SJSA1 (cell line): ENCODE measurements at regions not wholly inside any gene's neighbourhood (a gene's known extent, or its start where the extent isn't known, plus 50 kb on each side); places are given as distances from the start of the nearest gene placed in this dataset.
A peak's percentile ranks its signal among the peaks of the same experiment; 100 is the strongest.
"Not testable (repeated sequence)": the region's sequence is repeated elsewhere in the genome, so short reads cannot be mapped to it uniquely, and the experiment has no call there.

Experiments used
- DNase-seq, 2 experiments: peaks; one replicate each; pipeline ENCODE4 v3.0.0-alpha.2; 2015 to 2020; ENCODE audit warnings: low spot score in 2 of 2, low read depth in 1 of 2
- H3K27ac ChIP-seq: fragments of 250-450 bp; sonication (Bioruptor Pico); 2 replicates; pipeline ENCODE4 v1.5.1; 2020; ENCODE audit warnings: mild to moderate bottlenecking, moderate library complexity
- H3K27me3 ChIP-seq: fragments of 250-450 bp; sonication (Bioruptor Pico); replicated peaks from 2 replicates; pipeline ENCODE4 v1.5.1; 2020; ENCODE audit warnings: mild to moderate bottlenecking, moderate library complexity
- H3K36me3 ChIP-seq: fragments of 250-450 bp; sonication (Bioruptor Pico); 2 replicates; pipeline ENCODE4 v1.5.1; 2020; ENCODE audit warnings: mild to moderate bottlenecking
- H3K4me1 ChIP-seq: fragments of 250-450 bp; sonication (Bioruptor Pico); replicated peaks from 2 replicates; pipeline ENCODE4 v1.6.1; 2021; ENCODE audit warnings: mild to moderate bottlenecking
- H3K4me3 ChIP-seq: fragments of 250-450 bp; sonication (Bioruptor Pico); 2 replicates; pipeline ENCODE4 v1.5.1; 2020; ENCODE audit warnings: mild to moderate bottlenecking
- H3K9me3 ChIP-seq: fragments of 250-450 bp; sonication (Bioruptor Pico); replicated peaks from 2 replicates; pipeline ENCODE4 v1.5.1; 2020; ENCODE audit warnings: mild to moderate bottlenecking

DNA sequence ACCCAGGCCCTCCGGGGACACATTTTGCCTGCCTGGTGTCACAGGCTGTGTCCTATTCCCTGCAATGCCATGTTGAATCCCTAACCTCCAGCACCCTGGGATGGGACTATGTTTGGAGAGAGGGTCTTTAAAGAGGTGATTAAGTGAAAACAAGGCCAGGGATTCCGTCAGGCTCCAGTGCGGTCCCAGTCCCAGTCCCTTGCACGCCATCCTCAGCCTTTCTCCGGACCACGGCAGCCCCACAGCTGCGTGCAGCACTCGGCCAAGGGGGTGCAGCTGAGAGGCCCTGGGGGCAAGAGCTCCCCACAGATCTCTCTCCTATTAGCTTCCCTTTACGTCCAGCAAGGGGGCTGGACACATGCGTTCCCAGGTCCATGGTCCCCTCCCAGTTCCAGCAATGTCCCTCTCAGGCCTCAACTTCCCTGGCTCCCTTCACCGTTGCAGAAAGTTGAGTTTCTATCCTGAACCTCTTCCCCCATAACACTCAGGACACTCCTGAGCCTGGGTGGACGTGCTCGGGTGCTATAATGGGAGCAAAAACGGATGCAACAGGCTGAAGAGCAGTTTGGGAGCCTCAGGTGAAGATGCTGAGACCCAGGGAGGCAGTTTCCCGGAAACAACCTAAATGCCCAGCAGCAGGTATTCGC lies 1422.7 kb downstream of the BRD1 start:
- no peaks in the 10 kb centered on the region; the same call in 1 of the 2 replicates for H3K27me3 ChIP-seq
- H3K36me3 ChIP-seq: no peaks in the 10 kb centered on the region
- DNase-seq: peak in 1 of 2 experiments; percentile 28
- 0 out of 2 replicates have a peak, but pooled peaks cover 2% of the 10 kb centered on the region for H3K9me3 ChIP-seq
- H3K27ac ChIP-seq: no peak overlapping the region
- H3K4me3 ChIP-seq: no peak overlapping the region
- no peaks in the 10 kb centered on the region for H3K4me1 ChIP-seq

DNA sequence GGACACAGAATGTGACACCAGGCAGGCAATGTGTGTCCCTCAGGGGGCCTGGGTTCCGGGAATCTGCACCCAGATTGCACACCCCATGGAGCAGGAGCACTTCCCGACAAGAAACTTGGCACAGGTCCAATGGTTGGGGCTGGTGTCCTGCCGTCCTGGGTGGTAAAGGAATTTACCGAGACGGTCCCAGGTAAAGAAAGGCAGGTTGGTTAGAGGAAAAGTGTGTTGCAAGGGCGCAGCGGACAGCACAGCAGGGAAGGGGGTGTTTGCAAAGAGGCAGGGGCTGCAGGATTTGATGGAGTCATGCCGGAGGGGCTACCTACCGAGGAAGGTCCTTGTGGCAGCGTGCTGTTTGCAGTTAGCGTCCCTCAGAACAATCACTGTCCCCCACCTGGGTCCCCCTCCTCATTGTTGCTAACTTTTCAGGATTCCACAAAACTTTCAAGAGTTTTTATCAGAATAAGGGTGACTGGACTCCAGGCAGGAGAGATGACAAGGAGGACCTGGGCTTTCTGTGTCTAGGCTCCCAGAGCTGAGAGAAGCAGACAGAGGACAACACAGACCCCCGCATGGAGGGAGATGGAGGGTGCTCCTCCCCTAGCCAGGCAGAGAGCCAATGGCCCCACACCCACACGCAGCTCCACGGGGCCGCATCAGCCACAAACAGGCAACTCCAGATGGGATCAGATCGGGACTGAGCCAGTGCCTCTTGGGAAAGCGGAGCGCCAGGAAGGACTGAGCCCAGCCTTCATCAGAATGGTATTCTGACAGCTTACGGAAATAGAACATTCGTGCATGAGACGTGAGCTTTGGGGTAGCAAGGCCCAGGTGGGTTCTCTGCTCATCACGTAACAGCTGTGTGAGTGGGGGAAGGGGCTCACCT lies 1423.9 kb downstream of the BRD1 start:
- Histone ChIP-seq H3K4me1 (no peaks in the 10 kb centered on the region), H3K27me3 (no peaks in the 10 kb centered on the region; the same call in 1 of the 2 replicates), H3K4me3 (no peak overlapping the region), H3K9me3 (0 out of 2 replicates have a peak, but pooled peaks cover 2% of the 10 kb centered on the region), H3K27ac (no peak overlapping the region), H3K36me3 (no peaks in the 10 kb centered on the region)
- peak in 1 of 2 experiments; percentile 33 for DNase-seq

GRCh38 chr22:48402591-48403031 lies 1425.1 kb downstream of the BRD1 start:
- H3K27ac ChIP-seq: no peak overlapping the region
- no peak overlapping the region for H3K4me3 ChIP-seq
- DNase-seq: peak in 1 of 2 experiments; percentile 26
- H3K9me3 ChIP-seq: no peaks in the 10 kb centered on the region
- H3K4me1 ChIP-seq: no peaks in the 10 kb centered on the region
- no peaks in the 10 kb centered on the region; the same call in 1 of the 2 replicates for H3K27me3 ChIP-seq
- H3K36me3 ChIP-seq: no peaks in the 10 kb centered on the region

DNA sequence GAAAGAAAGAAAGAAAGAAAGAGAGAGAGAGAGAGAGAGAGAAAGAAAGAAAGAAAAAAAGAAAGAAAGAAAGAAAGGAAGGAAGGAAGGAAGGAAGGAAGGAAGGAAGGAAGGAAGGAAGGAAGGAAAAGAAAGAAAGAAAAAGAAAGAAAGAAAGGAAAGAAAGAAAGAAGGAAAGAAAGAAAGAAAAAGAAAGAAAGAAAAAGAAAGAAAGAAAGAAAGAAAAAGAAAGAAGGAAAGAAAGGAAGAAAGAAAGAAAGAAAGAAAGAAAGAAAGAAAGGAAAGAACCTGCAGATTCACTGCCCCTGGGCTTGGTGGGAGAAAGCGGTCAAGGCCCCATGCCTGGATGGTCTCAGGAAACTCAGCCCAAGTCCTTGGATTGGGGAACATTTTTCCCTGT lies 1426.2 kb downstream of the BRD1 start:
- not testable (repeated sequence) for H3K27ac ChIP-seq, H3K36me3 ChIP-seq, H3K9me3 ChIP-seq, H3K27me3 ChIP-seq, H3K4me3 ChIP-seq, H3K4me1 ChIP-seq
- DNase-seq: peak in 1 of 2 experiments; percentile 13

DNA sequence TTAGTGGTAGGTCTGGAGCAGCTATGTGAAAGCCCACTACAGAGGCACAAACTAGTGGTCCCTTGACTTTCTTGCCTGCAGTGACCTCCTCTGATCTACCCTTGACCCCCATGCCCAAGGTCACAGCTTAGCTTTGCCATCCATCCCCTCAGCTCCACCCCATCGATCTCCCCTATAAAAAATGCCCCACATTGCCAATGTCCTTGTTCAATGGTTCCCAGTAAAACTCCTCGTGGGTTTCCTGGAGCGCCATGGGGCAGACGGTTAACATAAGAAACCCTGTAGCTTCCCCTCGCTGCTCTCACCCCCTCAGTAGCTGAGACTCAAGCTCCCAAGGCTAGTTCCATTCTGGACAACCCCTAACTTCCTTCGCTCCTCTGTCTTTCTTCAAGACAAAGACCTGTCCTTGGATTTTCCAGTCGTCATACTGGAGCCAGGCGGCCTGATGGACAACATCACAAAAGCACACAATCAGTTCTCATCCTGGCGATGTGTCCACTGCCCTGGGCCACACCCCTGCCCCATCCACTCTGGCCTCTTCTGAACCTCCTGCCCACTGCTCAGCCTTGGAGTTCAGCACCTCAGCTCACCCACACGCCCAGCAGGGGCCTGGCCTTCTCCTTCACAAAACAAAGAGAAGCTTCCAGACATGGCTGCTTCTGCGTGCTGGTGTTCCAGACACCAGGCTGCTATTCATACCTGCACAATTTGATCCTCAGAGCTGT lies 1429.3 kb downstream of the BRD1 start:
- DNase-seq: peak in 1 of 2 experiments; percentile 24
- Histone ChIP-seq H3K27ac (no peak overlapping the region), H3K9me3 (no peaks in the 10 kb centered on the region), H3K36me3 (no peaks in the 10 kb centered on the region), H3K27me3 (no peaks in the 10 kb centered on the region; the same call in none of the 2 replicates), H3K4me1 (no peaks in the 10 kb centered on the region), H3K4me3 (no peak overlapping the region)

- Histone ChIP-seq H3K4me3 (no peak overlapping the region), H3K4me1 (no peaks in the 10 kb centered on the region; the same call in 1 of the 2 replicates), H3K9me3 (no peaks in the 10 kb centered on the region), H3K36me3 (no peaks in the 10 kb centered on the region), H3K27ac (no peak overlapping the region), H3K27me3 (no peaks in the 10 kb centered on the region; the same call in none of the 2 replicates)
- peak in 1 of 2 experiments; percentile 22 for DNase-seq
These were observed 1430.0 kb downstream of the BRD1 start for GRCh38 chr22:48397531-48398180.

- Histone ChIP-seq H3K4me1 (no peaks in the 10 kb centered on the region; the same call in 1 of the 2 replicates), H3K27ac (no peak overlapping the region), H3K36me3 (no peaks in the 10 kb centered on the region), H3K27me3 (peaks cover 2% of the 10 kb centered on the region), H3K9me3 (no peaks in the 10 kb centered on the region), H3K4me3 (no peak overlapping the region)
- peak in 1 of 2 experiments; percentile 37 for DNase-seq
These were observed 1430.7 kb downstream of the BRD1 start for GRCh38 chr22:48396785-48397530.

GRCh38 chr22:48396091-48396784 lies 1431.4 kb downstream of the BRD1 start:
- Histone ChIP-seq H3K4me3 (no peak overlapping the region), H3K36me3 (no peaks in the 10 kb centered on the region), H3K27me3 (peaks cover 2% of the 10 kb centered on the region), H3K4me1 (no peaks in the 10 kb centered on the region; the same call in 1 of the 2 replicates), H3K27ac (no peak overlapping the region), H3K9me3 (no peaks in the 10 kb centered on the region)
- peak in 1 of 2 experiments; percentile 45 for DNase-seq

DNA sequence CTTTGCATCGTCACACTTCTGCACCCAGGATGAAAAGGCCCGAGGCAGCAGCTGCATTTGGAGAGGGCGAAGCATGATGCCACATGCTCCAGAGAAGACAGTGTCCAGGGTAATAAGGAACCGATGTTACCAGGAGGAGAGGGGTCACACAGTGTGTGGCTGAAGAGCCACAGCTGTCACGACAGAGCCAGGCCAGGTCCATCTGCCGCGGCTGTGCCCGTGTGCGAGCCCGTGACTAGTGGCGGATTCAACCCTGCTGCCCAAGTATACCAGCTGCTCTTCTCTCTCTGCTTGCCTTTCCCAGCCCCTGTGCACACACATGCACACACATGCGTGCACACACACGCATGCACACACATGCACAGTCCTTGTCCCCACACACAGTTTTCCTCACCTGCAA lies 1432.5 kb downstream of the BRD1 start:
- Histone ChIP-seq H3K4me3 (no peak overlapping the region), H3K4me1 (no peaks in the 10 kb centered on the region; the same call in 1 of the 2 replicates), H3K27me3 (peaks cover 9% of the 10 kb centered on the region), H3K27ac (no peak overlapping the region), H3K9me3 (no peaks in the 10 kb centered on the region), H3K36me3 (no peaks in the 10 kb centered on the region)
- DNase-seq: peak in 1 of 2 experiments; percentile 18

GRCh38 chr22:48394787-48395186 lies 1432.9 kb downstream of the BRD1 start:
- H3K27me3 ChIP-seq: peaks cover 9% of the 10 kb centered on the region
- H3K4me3 ChIP-seq: no peak overlapping the region
- no peaks in the 10 kb centered on the region; the same call in 1 of the 2 replicates for H3K4me1 ChIP-seq
- H3K36me3 ChIP-seq: no peaks in the 10 kb centered on the region
- no peaks in the 10 kb centered on the region for H3K9me3 ChIP-seq
- peak in 1 of 2 experiments; percentile 39 for DNase-seq
- H3K27ac ChIP-seq: no peak overlapping the region

GRCh38 chr22:48393885-48394284 lies 1433.8 kb downstream of the BRD1 start:
- Histone ChIP-seq H3K27ac (no peak overlapping the region), H3K27me3 (peaks cover 9% of the 10 kb centered on the region; the same call in 1 of the 2 replicates), H3K4me1 (no peaks in the 10 kb centered on the region; the same call in 1 of the 2 replicates), H3K36me3 (no peaks in the 10 kb centered on the region), H3K4me3 (no peak overlapping the region), H3K9me3 (no peaks in the 10 kb centered on the region)
- peak in 1 of 2 experiments; percentile 17 for DNase-seq

DNA sequence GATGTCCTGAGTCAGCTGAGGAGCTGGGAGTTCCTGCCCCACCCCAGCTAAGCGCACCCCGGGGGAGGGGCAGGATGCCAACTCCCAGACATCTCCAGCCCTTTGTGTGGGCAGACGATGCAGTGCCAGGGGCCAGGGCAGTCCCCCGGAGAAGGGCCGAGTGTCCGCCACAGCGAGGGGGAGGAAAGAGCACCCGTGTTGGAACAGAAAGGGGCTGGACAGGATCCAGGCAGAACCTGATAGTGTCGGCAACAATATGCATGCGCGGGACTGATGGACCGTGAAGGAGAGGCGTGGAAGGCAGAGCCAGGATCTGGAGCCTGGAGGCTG lies 1434.7 kb downstream of the BRD1 start:
- DNase-seq: peak in 1 of 2 experiments; percentile 42
- Histone ChIP-seq H3K27ac (no peak overlapping the region), H3K27me3 (peaks cover 9% of the 10 kb centered on the region; the same call in 1 of the 2 replicates), H3K4me3 (no peak overlapping the region), H3K4me1 (no peaks in the 10 kb centered on the region; the same call in 1 of the 2 replicates), H3K36me3 (no peaks in the 10 kb centered on the region), H3K9me3 (no peaks in the 10 kb centered on the region)
